Panc1 (cell line): ENCODE measurements at regions not wholly inside any gene's neighbourhood (a gene's known extent, or its start where the extent isn't known, plus 50 kb on each side); places are given as distances from the start of the nearest gene placed in this dataset.

ENCODE experiments used
- ATAC-seq: fragments of 200-7000 bp; cut with Tn5 transposase; 2 replicates; pipeline ENCODE4 v1.9.1; 2020; ENCODE audit warnings: mild to moderate bottlenecking, moderate library complexity
- BruUV-seq: library from RNA; stranded (reverse); fragments of 400-500 nt; replicated peaks from 2 replicates; lab custom pipeline; 2021; lab: Mats Ljungman, UMichigan
- CTCF ChIA-PET: fragments of 300-600 bp; sonication (Branson Sonifier 250); formaldehyde crosslinking; loops from one replicate; lab custom pipeline; 2022; ENCODE audit warnings: antibody characterized with exemption; lab: Charles Lee
- POLR2A ChIA-PET: fragments of 300-600 bp; sonication (Branson Sonifier 250); formaldehyde crosslinking; loops from one replicate; lab custom pipeline; 2022; ENCODE audit warnings: antibody characterized with exemption; lab: Charles Lee
- DNase-seq: peaks from one replicate; pipeline ENCODE4 v3.0.0-alpha.2; 2010; ENCODE audit warnings: low read depth, low spot score
- H3K27ac ChIP-seq: 2 replicates; pipeline ENCODE4 v1.5.1; 2011; ENCODE audit warnings: mild to moderate bottlenecking, low read length, inconsistent platforms
- H3K27me3 ChIP-seq: fragments of 200-500 bp; sonication (Bioruptor generic); 2 replicates; pipeline ENCODE4 v1.6.0; 2014; ENCODE audit warnings: low read length, inconsistent platforms; ENCODE audit not compliant: control insufficient read depth, insufficient read depth
- H3K36me3 ChIP-seq: fragments of 200-500 bp; sonication (Bioruptor generic); 2 replicates; pipeline ENCODE4 v1.5.1; 2014; ENCODE audit warnings: inconsistent platforms, mild to moderate bottlenecking, low read length, moderate library complexity; ENCODE audit not compliant: control insufficient read depth, insufficient read depth
- H3K4me1 ChIP-seq: 2 replicates; pipeline ENCODE4 v1.5.1; 2011; ENCODE audit warnings: inconsistent platforms, mild to moderate bottlenecking, low read length, moderate library complexity; ENCODE audit not compliant: control insufficient read depth, insufficient read depth
- H3K4me3 ChIP-seq, 2 experiments: 2 replicates each; pipeline ENCODE4 v1.5.1; 2011 to 2012; ENCODE audit warnings: low read depth in 2 of 2, low read length in 2 of 2, mild to moderate bottlenecking in 2 of 2, inconsistent platforms in 1 of 2, moderate library complexity in 1 of 2
- H3K9me3 ChIP-seq: fragments of 200-500 bp; sonication (Bioruptor generic); 2 replicates; pipeline ENCODE4 v1.5.1; 2014; ENCODE audit warnings: low read depth, mild to moderate bottlenecking, inconsistent platforms, low read length, moderate library complexity; ENCODE audit not compliant: control insufficient read depth, insufficient read depth
- CTCF ChIP-seq: fragments of 450-650 bp; IDR thresholded peaks from 2 replicates; pipeline ENCODE4 v1.5.1; 2017; ENCODE audit warnings: mild to moderate bottlenecking
- POLR2AphosphoS5 ChIP-seq: IDR thresholded peaks from 2 replicates; pipeline ENCODE4 v1.6.1; 2012; ENCODE audit warnings: mild to moderate bottlenecking, low read depth, low read length, moderate library complexity
- REST ChIP-seq, 2 experiments: IDR thresholded peaks; 2 replicates each; pipeline ENCODE4 v1.6.1; 2011 to 2012; ENCODE audit warnings: low read depth in 2 of 2, control low read depth in 1 of 2, low read length in 1 of 2, mild to moderate bottlenecking in 1 of 2, moderate library complexity in 1 of 2; ENCODE audit not compliant: insufficient read depth in 1 of 2
- SIN3A ChIP-seq: IDR thresholded peaks from 2 replicates; pipeline ENCODE4 v1.6.1; 2012; ENCODE audit warnings: low read depth, mild to moderate bottlenecking, low read length, moderate library complexity, borderline replicate concordance; ENCODE audit not compliant: insufficient read depth
- TCF7L2 ChIP-seq: IDR thresholded peaks from 2 replicates; pipeline ENCODE4 v1.6.1; 2011; ENCODE audit warnings: mild to moderate bottlenecking, low read depth, low read length, inconsistent platforms
- in situ Hi-C: cut with HindIII; loops from 2 replicates; pipeline ENCODE4 v1.10.0; 2016; ENCODE audit warnings: low sequenced_read_pairs, low pct_unique_long_range_greater_than_20kb
- intact Hi-C: fragments of 100-400 bp; cut with micrococcal nuclease; formaldehyde crosslinking; loops from one replicate; pipeline ENCODE4 v1.10.0; 2022; ENCODE audit not compliant: unreplicated experiment

GRCh38 chr2:8087480-8087840, 594.4 kb upstream of the ID2 start:
- POLR2A ChIA-PET = no interaction called here
- Histone ChIP-seq H3K4me3 (no peak overlapping the region), H3K9me3 (no peaks in the 10 kb centered on the region), H3K36me3 (no peaks in the 10 kb centered on the region), H3K27me3 (no peaks in the 10 kb centered on the region), H3K27ac (no peak overlapping the region), H3K4me1 (no peaks in the 10 kb centered on the region)
- no TSS peak for BruUV-seq
- DNase-seq = no peak
- intact Hi-C loops = no loop called here
- CTCF ChIA-PET = no interaction called here
- in situ Hi-C loops = no loop called here
- no peak for TF ChIP-seq REST (IDR thresholded peaks at IDR 0.05; ENCODE audit: insufficient read depth in 1 of 2, low read depth in 2 of 2, low read length in 1 of 2)
- TF ChIP-seq TCF7L2 = no peak
- no peak for TF ChIP-seq CTCF
- ATAC-seq = no peak

- Histone ChIP-seq H3K36me3 (no peaks in the 10 kb centered on the region), H3K4me3 (no peak overlapping the region), H3K27me3 (no peaks in the 10 kb centered on the region), H3K4me1 (no peaks in the 10 kb centered on the region), H3K27ac (no peak overlapping the region), H3K9me3 (no peaks in the 10 kb centered on the region)
- DNase-seq (no peak), ATAC-seq (no peak)
- in situ Hi-C loops = no loop called here
- no TSS peak for BruUV-seq
- intact Hi-C loops = no loop called here
- TF ChIP-seq REST (IDR thresholded peaks at IDR 0.05; ENCODE audit: insufficient read depth in 1 of 2, low read depth in 2 of 2, low read length in 1 of 2) (no peak), SIN3A (no peak), POLR2AphosphoS5 (no peak), CTCF (no peak), TCF7L2 (no peak)
- POLR2A ChIA-PET = no interaction called here
- CTCF ChIA-PET = no interaction called here
These were observed 593.0 kb upstream of the ID2 start for GRCh38 chr2:8088810-8089209.
